ENCODE measurements at regions not wholly inside any gene's neighbourhood (a gene's known extent, or its start where the extent isn't known, plus 50 kb on each side); places are given as distances from the start of the nearest gene placed in this dataset.

- DNase-seq (ENCODE audit: low read depth, low spot score): no peak
- no peak for FAIRE-seq
- Histone ChIP-seq H2AFZ (ENCODE audit: control insufficient read depth, low read length) (no peak overlapping the region), H3K27me3 (ENCODE audit: control insufficient read depth, extremely low read depth, insufficient read depth, low read length) (no peaks in the 10 kb centered on the region), H4K20me1 (ENCODE audit: control insufficient read depth, extremely low read depth, insufficient read depth, low read length) (no peaks in the 10 kb centered on the region), H3K4me2 (ENCODE audit: control insufficient read depth, extremely low read depth, insufficient read depth, low read depth, low read length) (no peak overlapping the region), H3K9ac (ENCODE audit: control insufficient read depth, extremely low read depth, insufficient read depth, low read length) (no peak overlapping the region), H3K9me3 (ENCODE audit: control insufficient read depth, low read depth, low read length) (no peaks in the 10 kb centered on the region), H3K4me3 (ENCODE audit: control insufficient read depth in 2 of 3, extremely low read depth in 1 of 3, insufficient read depth in 2 of 3, low read depth in 1 of 3, low read length in 3 of 3) (no peak overlapping the region), H3K27ac (ENCODE audit: control insufficient read depth, insufficient read depth, low read length) (no peak overlapping the region), H3K9me1 (ENCODE audit: control insufficient read depth, extremely low read depth, insufficient read depth, low read length) (no peaks in the 10 kb centered on the region), H3K79me2 (ENCODE audit: control insufficient read depth, insufficient read depth, low read length) (no peaks in the 10 kb centered on the region), H3K4me1 (ENCODE audit: control insufficient read depth, extremely low read depth, insufficient read depth, low read length) (no peaks in the 10 kb centered on the region), H3K36me3 (ENCODE audit: control insufficient read depth in 2 of 2, extremely low read depth in 1 of 2, insufficient read depth in 2 of 2, low read length in 2 of 2) (no peaks in the 10 kb centered on the region)
- dilution Hi-C loops (cut with MboI; ENCODE audit: extremely low pct_ligation_motif_present, low sequenced_read_pairs): no loop called here
- TF ChIP-seq EZH2 (IDR thresholded peaks at IDR 0.05; ENCODE audit: low read length) (no peak), CTCF (optimal IDR thresholded peaks at IDR 0.05 in 1 of 3, IDR thresholded peaks at IDR 0.05 in 1 of 3, conservative IDR thresholded peaks at IDR 0.05 in 1 of 3; ENCODE audit: extremely low read depth in 1 of 3, insufficient read depth in 2 of 3, low read length in 3 of 3) (no peak)
Observed at GRCh38 chr1:221331273-221332183, 410.4 kb downstream of the DUSP10 start.

- TF ChIP-seq EZH2 (IDR thresholded peaks at IDR 0.05; ENCODE audit: low read length) (no peak), CTCF (optimal IDR thresholded peaks at IDR 0.05 in 1 of 3, IDR thresholded peaks at IDR 0.05 in 1 of 3, conservative IDR thresholded peaks at IDR 0.05 in 1 of 3; ENCODE audit: extremely low read depth in 1 of 3, insufficient read depth in 2 of 3, low read length in 3 of 3) (no peak)
- Histone ChIP-seq H3K36me3 (ENCODE audit: control insufficient read depth in 2 of 2, extremely low read depth in 1 of 2, insufficient read depth in 2 of 2, low read length in 2 of 2) (no peaks in the 10 kb centered on the region), H3K9me3 (ENCODE audit: control insufficient read depth, low read depth, low read length) (no peaks in the 10 kb centered on the region), H3K79me2 (ENCODE audit: control insufficient read depth, insufficient read depth, low read length) (no peaks in the 10 kb centered on the region), H3K27ac (ENCODE audit: control insufficient read depth, insufficient read depth, low read length) (no peak overlapping the region), H3K9me1 (ENCODE audit: control insufficient read depth, extremely low read depth, insufficient read depth, low read length) (no peaks in the 10 kb centered on the region), H3K4me3 (ENCODE audit: control insufficient read depth in 2 of 3, extremely low read depth in 1 of 3, insufficient read depth in 2 of 3, low read depth in 1 of 3, low read length in 3 of 3) (no peak overlapping the region), H3K4me2 (ENCODE audit: control insufficient read depth, extremely low read depth, insufficient read depth, low read depth, low read length) (no peak overlapping the region), H2AFZ (ENCODE audit: control insufficient read depth, low read length) (no peak overlapping the region), H3K9ac (ENCODE audit: control insufficient read depth, extremely low read depth, insufficient read depth, low read length) (no peak overlapping the region), H3K27me3 (ENCODE audit: control insufficient read depth, extremely low read depth, insufficient read depth, low read length) (no peaks in the 10 kb centered on the region), H4K20me1 (ENCODE audit: control insufficient read depth, extremely low read depth, insufficient read depth, low read length) (no peaks in the 10 kb centered on the region), H3K4me1 (ENCODE audit: control insufficient read depth, extremely low read depth, insufficient read depth, low read length) (no peaks in the 10 kb centered on the region)
- no peak for FAIRE-seq
- no peak for DNase-seq (ENCODE audit: low read depth, low spot score)
- dilution Hi-C loops (cut with MboI; ENCODE audit: extremely low pct_ligation_motif_present, low sequenced_read_pairs): no loop called here
Observed at GRCh38 chr1:221334062-221334461, 407.8 kb downstream of the DUSP10 start.
